IPS-NIHi7 (cell line): ENCODE measurements at regions not wholly inside any gene's neighbourhood (a gene's known extent, or its start where the extent isn't known, plus 50 kb on each side); places are given as distances from the start of the nearest gene placed in this dataset.
"Not testable (repeated sequence)": the region's sequence is repeated elsewhere in the genome, so short reads cannot be mapped to it uniquely, and the experiment has no call there.

ENCODE experiments used
- DNase-seq: peaks from one replicate; pipeline ENCODE4 v3.0.0; 2012; ENCODE audit warnings: mixed read lengths; ENCODE audit errors: extremely low spot score

DNA sequence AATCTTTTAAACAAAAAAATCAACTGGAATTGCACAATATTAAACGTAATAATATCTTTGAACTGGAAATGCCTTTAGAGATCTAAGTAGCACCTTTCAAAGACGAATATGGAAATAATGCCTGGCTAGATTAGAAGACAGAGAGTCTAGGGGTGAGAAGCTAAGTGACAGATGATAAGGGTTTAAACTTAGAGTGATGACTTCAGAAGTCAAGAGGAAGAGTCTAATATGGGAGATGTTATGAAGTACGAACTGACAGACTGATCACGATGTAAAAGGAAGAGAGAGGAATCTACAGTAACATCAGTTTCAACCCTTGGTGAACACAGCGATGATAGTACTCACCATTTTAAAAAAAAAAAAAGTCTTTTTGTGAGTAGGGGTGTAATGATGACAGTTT is 57.9 kb downstream of the HINT1 start:
- no peak for DNase-seq

DNA sequence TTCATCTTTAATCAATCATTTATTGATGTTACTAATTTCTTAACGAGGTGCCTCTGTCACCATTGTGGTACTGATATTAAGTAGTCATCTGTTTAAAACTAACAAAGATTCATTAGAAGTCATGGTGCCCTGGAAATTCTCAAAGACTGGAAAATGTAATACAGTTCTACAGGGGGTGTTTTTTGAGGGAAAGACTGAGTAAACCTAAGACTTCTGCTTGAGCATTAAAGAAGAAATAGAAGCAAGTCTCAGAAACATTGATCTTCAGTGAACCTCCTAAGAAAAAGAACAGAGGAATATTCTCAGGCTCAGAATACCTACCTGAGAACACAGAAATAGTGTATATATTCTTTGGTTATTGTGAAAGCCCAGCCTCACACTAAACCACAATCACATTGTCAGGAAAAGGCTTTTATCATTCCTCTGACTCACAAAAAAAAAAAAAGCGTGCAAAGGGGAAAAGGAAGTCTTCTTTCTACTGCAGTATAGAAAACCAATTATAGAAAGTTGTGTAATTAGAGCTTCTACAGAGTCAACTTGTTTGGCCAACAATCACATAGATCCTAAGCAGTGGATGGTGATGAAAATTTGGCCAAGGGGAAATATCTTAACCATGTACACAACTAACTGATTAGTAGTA is 60.8 kb downstream of the HINT1 start:
- no peak for DNase-seq

DNA sequence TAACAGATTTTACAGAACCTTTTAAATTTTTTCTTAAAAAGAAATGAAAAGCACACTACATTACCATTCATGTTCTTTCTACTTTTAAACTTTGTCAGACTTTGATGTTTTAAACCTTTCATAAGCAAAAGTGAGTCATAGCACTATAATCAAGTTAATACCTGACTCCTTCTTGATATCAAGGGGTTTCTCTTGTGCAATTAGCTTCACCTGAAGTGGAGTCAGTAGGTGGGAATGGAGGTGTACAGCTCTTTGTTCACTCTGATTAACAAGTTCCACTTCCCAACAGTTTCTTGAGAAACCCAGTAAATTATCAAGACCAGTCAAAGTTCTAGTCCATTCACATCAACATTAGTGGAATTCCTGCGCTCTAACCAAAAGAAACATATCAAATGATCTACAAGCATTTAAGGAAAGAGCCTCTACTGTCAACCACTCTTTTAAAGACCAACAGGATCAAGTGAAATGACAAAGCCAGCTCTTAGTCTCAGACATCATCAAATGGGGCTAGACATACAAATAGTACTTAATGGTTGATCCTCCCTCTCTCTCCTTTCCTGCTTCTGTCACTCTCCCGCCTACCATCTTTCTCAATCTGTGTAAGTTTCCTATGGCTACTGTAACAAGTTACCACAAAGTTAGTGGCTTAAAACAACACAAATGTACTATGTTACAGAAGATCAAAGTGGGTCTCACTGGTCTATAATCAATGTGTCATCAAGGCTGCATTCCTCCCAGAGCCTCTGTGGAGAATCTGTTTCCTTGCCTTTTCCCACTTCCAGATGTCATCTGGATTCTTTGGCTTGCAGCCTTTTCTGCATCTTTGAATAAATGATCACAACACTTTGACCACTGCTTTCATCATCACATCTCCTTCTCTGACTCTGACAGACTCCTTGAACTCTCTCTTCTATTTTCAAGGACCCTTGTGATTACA is 68.0 kb downstream of the HINT1 start:
- no peak for DNase-seq

DNA sequence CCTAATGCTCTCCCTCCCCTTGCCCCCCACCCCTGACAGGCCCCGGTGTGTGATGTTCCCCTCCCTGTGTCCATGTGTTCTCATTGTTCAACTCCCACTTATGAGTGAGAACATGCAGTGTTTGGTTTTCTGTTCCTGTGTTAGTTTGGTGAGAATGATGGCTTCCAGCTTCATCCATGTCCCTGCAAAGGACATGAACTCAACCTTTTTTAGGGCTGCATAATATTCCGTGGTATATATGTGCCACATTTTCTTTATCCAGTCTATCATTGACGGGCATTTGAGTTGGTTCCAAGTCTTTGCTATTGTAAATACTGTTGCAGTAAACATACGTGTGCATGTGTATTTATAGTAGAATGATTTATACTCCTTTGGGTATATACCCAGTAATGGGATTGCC is 69.5 kb downstream of the HINT1 start:
- DNase-seq: not testable (repeated sequence)

DNA sequence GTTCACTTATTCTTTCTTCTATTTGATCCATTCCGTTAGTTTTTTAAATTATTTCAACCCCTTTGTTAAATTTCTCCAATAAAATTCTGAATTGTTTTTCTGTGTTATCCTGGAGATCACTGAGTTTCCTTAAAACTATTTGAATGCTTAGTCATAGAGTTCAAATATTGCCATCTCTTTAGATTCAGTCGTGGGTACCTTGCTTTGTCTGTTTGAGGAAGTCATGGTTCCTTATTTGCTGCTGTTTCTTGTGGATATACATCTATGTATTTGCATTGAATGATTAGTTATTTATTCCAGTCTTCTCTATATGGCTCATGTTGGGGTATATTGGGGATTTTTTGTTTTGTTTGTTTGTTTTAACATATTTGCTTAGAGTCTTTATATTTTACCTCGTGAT is 80.6 kb downstream of the HINT1 start:
- no peak for DNase-seq

DNA sequence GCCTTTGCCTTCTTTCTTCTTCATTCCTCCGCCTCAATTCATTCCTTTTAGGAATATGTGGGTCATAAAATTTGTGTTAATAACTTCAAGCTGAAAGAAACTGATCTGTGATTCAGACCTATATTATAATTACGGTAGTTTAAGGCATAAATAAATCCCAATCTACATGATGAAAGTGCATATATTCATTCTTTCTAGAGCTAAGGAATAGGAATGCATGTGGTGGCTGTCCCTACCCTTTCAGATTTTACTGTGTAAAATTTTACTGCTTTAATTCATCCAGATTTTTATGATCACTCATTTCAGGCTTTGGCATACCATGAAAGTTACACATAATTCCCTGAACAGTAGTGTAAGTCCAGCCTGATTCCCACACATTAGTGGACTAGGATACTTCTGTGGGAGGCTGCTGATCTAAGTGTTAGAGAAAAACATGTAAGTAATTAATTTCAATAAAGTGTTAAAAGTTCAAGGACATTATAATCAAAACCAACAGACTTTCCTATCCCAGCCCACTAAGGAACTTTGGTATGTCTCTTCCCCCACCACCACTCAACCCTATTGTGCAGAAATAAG is 83.1 kb downstream of the HINT1 start:
- no peak for DNase-seq

DNA sequence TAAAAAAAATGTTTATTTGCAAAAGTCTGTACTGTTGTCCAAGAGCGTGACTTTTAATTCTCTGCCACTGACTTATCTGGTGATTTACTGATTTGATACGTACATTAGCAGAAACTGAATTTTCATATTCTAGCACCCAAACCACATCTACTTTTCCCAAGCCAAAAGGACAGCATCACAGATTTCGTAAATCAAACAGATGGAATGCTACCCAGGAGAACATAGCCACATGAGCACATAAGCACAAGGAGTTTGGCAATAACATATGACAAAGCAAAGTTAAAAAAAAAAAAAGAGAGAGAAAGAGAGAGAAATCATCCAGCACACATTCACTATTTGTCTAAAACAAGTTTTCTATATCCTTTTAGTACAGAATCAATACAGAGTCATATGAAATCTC is 83.7 kb downstream of the HINT1 start:
- DNase-seq: no peak

DNA sequence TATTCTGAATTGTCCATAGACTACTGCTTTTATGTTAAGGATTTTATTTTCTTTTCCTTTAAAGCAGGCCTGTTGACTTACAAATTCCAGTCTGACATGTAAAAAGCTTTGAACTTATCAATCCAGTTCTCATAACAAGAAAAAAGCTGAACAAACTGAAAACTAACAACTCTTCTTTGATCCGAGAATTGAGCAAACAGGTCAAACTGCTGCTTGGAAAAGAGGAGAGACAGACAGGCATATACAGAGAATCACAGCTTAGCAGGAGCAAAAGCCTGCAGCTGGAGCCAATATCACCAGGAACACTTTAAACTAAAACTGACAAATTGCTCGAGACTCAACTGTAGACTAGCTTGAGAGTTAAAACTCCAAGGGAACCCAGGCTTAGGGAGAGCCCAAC is 85.8 kb downstream of the HINT1 start:
- no peak for DNase-seq

DNA sequence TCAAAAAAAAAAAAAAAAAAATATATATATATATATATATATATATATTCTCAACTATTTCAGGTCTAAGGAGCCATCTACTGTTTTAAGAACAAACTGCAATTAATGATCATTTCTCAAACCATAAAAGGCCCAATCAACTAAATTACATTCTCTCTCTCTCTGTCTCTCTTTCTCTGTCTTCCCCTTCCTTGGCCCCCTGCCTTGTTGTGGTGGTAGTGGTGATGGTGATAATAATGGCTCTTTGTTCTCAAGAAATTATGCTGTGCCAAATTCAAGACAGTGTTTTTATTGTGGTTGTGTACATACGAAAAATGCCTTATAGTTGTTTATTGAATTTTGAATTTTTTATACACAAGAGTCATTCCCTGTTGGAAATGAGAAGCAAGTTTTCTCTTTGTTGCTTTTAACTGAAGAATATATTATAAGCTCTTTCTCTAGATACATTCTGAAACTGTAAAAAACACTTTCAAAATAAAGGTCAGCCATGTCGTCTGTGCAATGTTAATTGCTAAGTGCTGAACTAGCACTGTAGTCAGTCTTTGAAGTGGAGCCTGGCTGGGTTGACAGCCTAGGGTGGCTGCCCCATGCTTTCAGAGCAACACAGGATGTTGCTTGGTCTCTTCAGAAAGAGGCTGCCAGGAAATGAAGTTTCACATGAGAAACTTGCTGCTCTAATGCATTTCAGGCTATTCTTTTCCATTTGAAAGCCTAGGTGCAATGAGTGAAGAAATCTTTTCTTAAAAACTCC is 96.0 kb downstream of the HINT1 start:
- no peak for DNase-seq

DNA sequence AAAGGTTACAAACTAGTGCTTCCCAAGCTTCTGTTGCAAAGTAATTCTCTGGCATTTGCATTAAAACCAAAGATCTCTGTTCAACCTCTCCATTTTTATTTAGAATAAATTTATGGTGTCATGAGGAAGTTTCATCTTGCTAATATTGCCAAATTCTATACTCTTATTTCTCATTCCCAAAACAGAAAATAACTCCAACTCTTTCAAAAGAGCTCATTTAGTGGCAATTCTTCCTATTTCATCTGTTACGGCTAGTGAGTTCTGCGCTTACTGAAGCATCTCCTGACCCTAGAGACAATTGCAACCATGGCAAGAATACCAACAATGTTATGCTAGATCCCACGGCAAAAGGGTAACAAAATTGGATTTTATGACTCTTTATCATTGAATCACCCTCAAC is 97.0 kb downstream of the HINT1 start:
- DNase-seq: no peak

DNA sequence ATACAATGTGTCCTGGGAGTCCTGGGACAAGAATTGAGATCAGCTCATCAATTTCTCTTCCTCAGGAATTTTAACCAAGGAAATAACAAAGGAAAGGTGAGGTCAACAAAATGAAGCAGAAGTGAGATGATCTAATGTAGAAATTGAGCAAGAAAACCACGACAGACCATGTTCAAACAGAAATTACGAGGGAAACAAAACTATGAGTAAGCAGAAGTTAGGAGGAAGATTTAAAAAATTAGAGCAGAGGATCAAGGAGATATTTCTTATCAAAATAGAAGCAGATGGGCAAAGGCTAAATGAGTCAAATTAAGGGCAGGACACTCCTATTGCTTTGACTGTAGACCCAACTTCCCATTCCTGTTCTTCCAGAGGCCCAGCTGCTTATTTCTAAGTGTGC is 97.4 kb downstream of the HINT1 start:
- no peak for DNase-seq

DNA sequence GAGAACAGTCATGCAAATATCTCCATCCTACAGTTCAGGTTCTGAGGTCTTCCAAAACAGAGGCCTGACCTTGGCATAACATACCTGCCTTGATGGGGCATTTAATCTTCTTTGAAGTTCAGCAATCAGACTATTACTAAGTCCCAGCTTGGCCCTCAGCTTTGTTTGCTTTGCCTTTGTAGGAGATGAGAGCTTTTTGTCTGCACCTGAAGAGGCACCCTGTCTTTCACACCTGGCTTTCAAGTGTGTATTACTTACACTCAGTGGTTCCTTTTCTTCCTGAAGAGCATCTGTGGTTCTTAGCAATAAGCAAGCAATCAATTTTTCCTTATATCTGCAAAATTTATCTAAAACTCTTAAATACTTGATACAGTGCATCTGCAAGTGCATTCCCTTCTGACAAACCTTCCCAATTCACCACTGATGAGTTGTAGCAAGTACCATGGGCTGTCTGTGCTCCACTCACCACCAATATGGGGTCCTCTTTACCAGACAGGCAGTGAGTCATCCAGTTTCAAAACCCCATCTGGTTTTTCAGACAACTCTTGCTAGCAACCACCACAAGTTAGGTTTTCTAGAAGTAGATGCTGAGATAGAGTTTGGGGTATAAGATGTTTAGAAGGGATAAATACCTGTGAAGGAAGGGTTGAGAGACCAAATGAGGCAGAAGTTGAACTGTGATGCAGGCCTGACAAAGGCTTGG is 100.2 kb downstream of the HINT1 start:
- DNase-seq: no peak

DNA sequence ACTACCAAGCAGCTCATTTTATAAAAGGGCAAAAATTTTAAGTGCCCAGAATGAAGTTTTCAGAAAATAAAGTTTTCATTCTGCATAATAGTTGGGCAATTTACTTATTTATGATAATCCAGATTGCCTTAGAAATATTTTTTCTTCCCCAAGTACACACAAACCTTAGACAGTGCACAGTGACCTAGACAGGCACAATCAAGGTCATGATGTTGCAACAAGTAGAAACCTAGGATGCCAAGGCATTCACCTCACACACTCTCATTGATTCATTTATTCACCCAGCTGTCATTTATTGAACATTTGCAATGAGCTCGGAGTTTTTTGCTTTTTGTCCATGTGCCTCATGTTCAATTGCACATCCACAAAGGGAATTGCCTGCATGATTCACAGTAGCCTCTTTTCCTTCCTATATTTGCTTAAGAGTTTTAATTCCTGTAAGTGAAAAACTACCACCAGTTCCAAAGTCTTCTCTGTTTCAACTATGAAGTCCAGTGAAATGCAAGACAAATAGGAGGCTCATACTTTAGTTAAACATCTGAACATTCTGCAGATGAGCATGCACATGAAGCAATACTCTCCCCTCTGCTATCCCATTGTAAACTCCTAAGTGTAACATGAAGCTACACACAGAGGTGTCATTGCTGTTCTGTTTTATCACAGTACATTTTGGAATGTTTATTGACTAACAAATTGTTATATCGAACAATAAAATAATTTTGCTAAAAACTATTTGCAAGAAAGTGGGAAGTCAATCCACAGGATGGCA is 122.9 kb downstream of the HINT1 start:
- no peak for DNase-seq

DNA sequence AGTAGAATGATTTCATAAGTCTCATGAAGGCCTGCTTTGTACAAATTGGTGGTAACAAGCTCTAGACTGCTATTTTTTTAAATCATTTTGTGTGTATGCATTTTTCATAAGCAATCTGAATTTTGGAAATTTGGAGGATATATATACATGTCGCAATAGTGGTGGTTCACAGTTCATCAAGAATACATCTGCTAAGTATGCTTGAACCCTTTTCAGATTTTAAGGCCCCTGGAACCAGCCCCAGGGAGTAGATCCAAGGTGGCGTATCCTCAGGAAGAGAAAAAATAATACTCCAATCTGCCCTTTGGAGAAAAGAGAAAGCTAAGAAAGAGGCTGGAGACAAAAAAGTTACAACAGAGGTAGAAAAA is 141.6 kb downstream of the HINT1 start:
- no peak for DNase-seq

DNA sequence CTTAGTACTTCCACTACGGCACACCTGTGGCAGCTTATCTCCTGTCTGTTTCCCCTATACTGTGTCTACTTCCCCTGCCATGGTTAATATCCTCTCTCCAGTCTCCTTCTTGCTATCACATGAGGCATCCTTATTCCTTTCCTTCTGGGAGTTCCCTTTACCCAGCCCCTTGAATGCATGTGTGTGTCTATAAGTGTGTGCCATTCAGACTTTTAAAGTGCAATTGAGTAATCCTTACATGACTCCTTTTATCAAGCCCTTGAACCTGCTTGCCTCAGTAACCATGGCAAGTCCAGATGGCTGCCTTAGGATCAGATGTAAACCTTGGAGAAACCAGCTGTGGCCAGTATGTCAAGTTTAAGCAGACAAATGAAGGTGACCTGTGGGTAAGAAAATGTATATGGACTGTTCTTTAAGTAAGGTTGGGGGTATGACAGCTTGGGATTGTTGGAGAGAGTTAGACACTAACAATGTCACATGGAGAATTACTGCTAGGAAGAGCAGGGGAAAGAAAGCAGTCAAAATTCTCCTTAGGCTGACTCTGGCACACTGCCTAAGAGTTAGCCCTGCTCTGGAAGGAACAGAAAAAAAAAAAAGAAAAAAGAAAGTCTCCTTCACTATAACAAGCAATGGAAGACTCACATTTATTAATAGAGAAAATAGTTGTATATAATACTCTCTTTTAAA is 142.1 kb downstream of the HINT1 start:
- DNase-seq: no peak

DNA sequence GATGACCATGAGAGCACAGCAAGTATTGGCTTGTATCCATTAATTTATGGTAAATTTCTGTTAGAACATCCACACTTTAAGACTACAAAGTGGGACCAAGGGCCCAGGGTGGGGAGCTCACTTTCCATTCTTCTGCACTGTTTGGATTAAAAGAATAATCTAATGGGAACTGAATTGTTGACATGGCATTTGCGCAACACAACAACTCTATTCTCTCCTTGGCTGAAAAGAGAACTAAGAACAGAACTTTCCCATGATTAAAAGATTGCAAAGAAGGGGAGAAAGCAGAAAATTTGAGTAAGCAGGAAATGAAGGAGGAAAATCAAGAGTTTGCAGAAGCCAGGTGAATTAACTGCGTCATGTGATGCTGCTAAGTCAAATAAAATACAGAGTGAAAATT is 143.4 kb downstream of the HINT1 start:
- no peak for DNase-seq

DNA sequence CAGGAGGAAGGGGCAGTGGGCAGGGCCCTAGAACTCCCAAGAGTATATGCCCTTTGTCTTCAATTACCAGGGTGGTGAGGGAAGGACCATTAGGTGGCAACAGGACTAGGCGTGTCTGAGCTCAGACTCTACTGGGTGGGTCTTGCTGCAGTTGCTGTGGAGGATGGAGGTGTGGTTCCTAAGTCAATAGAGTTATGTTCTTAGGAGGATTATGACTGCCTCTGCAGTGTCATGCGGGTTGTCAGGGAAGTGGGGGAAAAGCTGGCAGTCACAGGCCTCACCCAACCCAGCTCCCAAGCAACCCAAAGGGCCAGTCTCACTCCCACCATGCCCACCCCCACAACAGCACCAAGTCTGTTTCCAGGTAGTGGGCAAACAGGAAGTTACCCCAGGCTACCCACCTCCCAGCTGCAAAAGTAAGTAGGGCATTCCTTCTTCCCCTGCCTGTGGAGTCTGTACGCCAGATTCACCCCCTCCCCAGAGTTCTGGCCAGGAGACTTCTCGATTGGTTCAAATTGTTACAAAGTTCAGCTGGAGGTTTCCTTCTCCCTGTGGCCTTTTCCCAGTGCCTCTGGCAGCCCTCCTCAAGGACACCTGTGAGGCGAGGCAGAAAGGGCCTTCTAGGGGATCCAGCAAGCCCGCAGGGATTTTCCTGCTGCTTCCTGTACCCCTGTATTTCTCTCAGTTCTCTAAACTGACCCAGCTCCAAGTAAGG is 145.3 kb downstream of the HINT1 start:
- no peak for DNase-seq

DNA sequence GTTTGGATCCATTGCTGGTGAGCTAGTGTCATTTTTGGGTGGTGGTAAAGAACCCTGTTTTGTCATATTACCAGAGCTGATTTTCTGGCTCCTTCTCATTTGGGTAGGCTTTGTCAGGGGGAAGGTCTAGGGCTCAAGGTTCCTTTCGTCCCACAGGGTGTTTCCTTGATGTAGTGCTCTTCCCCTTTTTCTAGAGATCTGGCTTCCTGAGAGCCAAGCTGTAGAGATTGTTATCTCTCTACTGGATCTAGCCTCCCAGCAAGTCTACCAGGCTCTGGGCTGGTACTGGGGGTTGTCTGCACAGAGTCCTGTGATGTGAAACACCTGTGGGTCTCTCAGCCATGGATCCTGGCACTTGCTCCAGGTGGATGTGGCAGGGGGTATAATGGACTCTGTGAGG is 145.9 kb downstream of the HINT1 start:
- no peak for DNase-seq

DNA sequence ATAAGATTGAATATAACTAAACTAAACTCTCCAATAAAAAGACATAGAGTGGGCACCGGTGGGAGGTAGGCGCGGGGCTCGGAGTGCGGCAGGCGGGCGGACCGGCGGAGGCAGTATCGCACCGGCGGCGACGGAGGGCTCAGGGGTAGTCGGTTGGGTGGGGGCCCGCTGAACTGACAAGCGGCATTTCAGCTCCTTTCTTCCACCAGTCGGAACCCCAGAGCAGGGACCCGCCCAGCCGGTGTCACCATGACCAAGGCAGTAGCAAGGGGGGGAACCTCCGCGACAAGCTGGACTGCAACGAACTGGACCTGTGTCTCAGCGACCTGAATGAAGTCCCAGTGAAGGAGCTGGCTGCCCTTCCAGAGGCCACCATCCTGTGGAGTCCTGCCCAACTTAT is 156.7 kb downstream of the HINT1 start:
- DNase-seq: no peak
